ENCODE measurements at regions not wholly inside any gene's neighbourhood (a gene's known extent, or its start where the extent isn't known, plus 50 kb on each side); places are given as distances from the start of the nearest gene placed in this dataset.
A peak's percentile ranks its signal among the peaks of the same experiment; 100 is the strongest.

DNA sequence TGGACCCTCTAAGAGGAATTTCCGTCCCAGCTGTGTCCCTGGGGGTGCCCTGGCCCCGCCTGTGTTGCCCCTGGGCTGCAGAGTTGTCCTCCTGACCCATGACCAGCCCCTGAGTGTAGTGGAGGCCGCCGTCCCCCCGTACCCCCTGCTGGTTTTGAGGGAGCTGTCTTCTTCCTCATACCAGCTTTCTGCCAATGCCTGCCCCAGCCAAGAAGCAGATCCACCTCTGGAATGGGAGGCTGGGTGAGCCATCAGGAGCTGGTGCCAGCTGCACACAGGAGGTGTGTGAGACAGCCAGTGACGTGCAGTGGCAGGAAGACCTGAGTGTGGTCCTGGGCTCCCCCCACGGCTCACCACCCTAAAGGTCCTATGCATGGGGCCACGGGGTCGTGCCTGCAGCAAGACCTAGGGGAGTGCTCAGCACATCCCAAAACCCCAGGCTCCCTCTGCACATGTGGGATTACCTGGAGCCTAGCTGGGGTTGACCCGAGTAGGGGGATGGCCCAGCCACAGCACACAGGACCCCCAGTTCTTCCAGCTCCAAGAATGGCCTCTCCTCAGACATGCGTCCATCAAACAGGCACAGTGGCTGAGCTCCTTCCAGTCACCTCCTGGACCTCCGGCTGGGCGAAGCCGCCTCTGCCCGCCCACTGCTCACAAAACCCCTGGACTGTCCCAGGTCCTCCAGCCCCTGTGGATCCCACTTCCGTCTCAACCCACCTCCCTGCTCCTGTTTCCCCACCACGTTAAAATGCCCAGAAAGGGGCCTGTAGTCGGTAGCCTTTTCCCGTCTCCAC lies 647.6 kb downstream of the BRD1 start:
- Histone ChIP-seq H3K18ac (ENCODE audit: low read depth, low read length) (no peak overlapping the region), H4K91ac (ENCODE audit: insufficient read depth, low read depth, low read length) (no peak overlapping the region), H2BK120ac (ENCODE audit: low read depth, low read length) (no peak overlapping the region), H2BK5ac (ENCODE audit: low read depth, low read length, poor library complexity, severe bottlenecking) (no peak overlapping the region), H3K9me1 (ENCODE audit: insufficient read depth, low read length) (no peaks in the 10 kb centered on the region), H3K4me2 (ENCODE audit: low read depth, low read length) (no peak overlapping the region), H4K5ac (ENCODE audit: low read depth, low read length) (no peak overlapping the region), H2AFZ (replicated peaks; ENCODE audit: low read length, poor library complexity) (peak overlapping the region; percentile 21), H3K36me3 (ENCODE audit: control insufficient read depth, insufficient read depth, low read length) (no peaks in the 10 kb centered on the region), H4K8ac (ENCODE audit: low read depth in 2 of 2, low read length in 2 of 2) (no peak overlapping the region), H3K4me3 (ENCODE audit: insufficient read depth, low read depth, low read length) (no peak overlapping the region), H3K27ac (ENCODE audit: insufficient read depth, low read length) (no peak overlapping the region), H3K9me3 (ENCODE audit: control insufficient read depth, insufficient read depth, low read length) (peaks cover 69% of the 10 kb centered on the region), H3K27me3 (ENCODE audit: control insufficient read depth, insufficient read depth, low read length) (no peaks in the 10 kb centered on the region), H3K4ac (ENCODE audit: low read depth, low read length) (no peak overlapping the region), H2AK5ac (ENCODE audit: low read depth, low read length) (no peak overlapping the region), H2BK15ac (ENCODE audit: low read depth, low read length) (no peak overlapping the region), H3K79me1 (ENCODE audit: low read depth in 1 of 2, low read length in 2 of 2) (no peaks in the 10 kb centered on the region), H2AK9ac (replicated peaks; ENCODE audit: low read depth, low read length, poor library complexity) (no peak overlapping the region), H3K56ac (ENCODE audit: extremely low read depth, insufficient read depth, low read length) (no peak overlapping the region), H3K23ac (ENCODE audit: low read depth, low read length) (no peak overlapping the region), H4K20me1 (ENCODE audit: insufficient read depth, low read length) (no peaks in the 10 kb centered on the region), H3K14ac (replicated peaks; ENCODE audit: low read depth, low read length) (no peak overlapping the region), H3K4me1 (ENCODE audit: control insufficient read depth, insufficient read depth, low read length) (no peaks in the 10 kb centered on the region), H3K9ac (ENCODE audit: low read depth, low read length) (no peak overlapping the region), H2BK20ac (ENCODE audit: low read depth, low read length) (no peak overlapping the region)
- ChIA-PET CTCF (no interaction called here), POLR2A (ENCODE audit: unreplicated experiment) (no interaction called here)
- WGBS, 2 experiments (ENCODE audit: extremely low coverage in 2 of 2, insufficient read length in 1 of 2) = 51% methylated on average over 3 of the region's 19 CpGs; no CpG with 5 or more reads in 1 of the 2 experiments
- dilution Hi-C loops (cut with HindIII; ENCODE audit: low sequenced_read_pairs, unreplicated experiment) = no loop called here
- ATAC-seq (ENCODE audit: low read depth) = no peak
- intact Hi-C loops (cut with micrococcal nuclease) = no loop called here
- no peak for DNase-seq
- in situ Hi-C loops (cut with MboI; ENCODE audit: low sequenced_read_pairs) = no loop called here
- no TSS peak for BruUV-seq (replicated peaks)
- TF ChIP-seq MAFK (IDR thresholded peaks at IDR 0.05; ENCODE audit: low read depth, low read length) (no peak), RFX5 (IDR thresholded peaks at IDR 0.05; ENCODE audit: low read depth, low read length) (no peak), POLR2A (IDR thresholded peaks at IDR 0.05; ENCODE audit: low read depth, low read length) (no peak)
- TF ChIP-seq, protein P1, sequence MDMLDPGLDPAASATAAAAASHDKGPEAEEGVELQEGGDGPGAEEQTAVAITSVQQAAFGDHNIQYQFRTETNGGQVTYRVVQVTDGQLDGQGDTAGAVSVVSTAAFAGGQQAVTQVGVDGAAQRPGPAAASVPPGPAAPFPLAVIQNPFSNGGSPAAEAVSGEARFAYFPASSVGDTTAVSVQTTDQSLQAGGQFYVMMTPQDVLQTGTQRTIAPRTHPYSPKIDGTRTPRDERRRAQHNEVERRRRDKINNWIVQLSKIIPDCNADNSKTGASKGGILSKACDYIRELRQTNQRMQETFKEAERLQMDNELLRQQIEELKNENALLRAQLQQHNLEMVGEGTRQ (IDR thresholded peaks at IDR 0.05; ENCODE audit: low read depth, low read length) = no peak
- TF ChIP-seq, protein P2, sequence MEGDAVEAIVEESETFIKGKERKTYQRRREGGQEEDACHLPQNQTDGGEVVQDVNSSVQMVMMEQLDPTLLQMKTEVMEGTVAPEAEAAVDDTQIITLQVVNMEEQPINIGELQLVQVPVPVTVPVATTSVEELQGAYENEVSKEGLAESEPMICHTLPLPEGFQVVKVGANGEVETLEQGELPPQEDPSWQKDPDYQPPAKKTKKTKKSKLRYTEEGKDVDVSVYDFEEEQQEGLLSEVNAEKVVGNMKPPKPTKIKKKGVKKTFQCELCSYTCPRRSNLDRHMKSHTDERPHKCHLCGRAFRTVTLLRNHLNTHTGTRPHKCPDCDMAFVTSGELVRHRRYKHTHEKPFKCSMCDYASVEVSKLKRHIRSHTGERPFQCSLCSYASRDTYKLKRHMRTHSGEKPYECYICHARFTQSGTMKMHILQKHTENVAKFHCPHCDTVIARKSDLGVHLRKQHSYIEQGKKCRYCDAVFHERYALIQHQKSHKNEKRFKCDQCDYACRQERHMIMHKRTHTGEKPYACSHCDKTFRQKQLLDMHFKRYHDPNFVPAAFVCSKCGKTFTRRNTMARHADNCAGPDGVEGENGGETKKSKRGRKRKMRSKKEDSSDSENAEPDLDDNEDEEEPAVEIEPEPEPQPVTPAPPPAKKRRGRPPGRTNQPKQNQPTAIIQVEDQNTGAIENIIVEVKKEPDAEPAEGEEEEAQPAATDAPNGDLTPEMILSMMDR (conservative IDR thresholded peaks at IDR 0.05; ENCODE audit: low read depth, low read length) = no peak

All from IMR-90 (cell line).